RWPE2 (cell line): ENCODE measurements at regions not wholly inside any gene's neighbourhood (a gene's known extent, or its start where the extent isn't known, plus 50 kb on each side); places are given as distances from the start of the nearest gene placed in this dataset.

Source experiments
- ATAC-seq: fragments of 200-7000 bp; cut with Tn5 transposase; 3 replicates; pipeline ENCODE4 v1.9.1; 2021; ENCODE audit warnings: low read depth
- DNase-seq: peaks from one replicate; pipeline ENCODE4 v3.0.0-alpha.2; 2020; ENCODE audit warnings: low spot score
- H3K27ac ChIP-seq: fragments of 450-650 bp; 2 replicates; pipeline ENCODE4 v1.5.1; 2017; ENCODE audit warnings: mild to moderate bottlenecking; ENCODE audit not compliant: poor library complexity, severe bottlenecking
- H3K27me3 ChIP-seq: fragments of 250-450 bp; sonication (Bioruptor Pico); 2 replicates; pipeline ENCODE4 v1.5.1; 2021; ENCODE audit warnings: mild to moderate bottlenecking, moderate library complexity; ENCODE audit not compliant: insufficient read depth, poor library complexity, severe bottlenecking
- H3K36me3 ChIP-seq: fragments of 250-450 bp; sonication (Bioruptor Pico); 2 replicates; pipeline ENCODE4 v1.5.1; 2020; ENCODE audit warnings: low read depth, mild to moderate bottlenecking, moderate library complexity
- H3K4me1 ChIP-seq: fragments of 250-450 bp; sonication (Bioruptor Pico); 2 replicates; pipeline ENCODE4 v1.5.1; 2021; ENCODE audit warnings: mild to moderate bottlenecking, moderate library complexity; ENCODE audit not compliant: insufficient read depth, poor library complexity, severe bottlenecking
- H3K4me3 ChIP-seq: fragments of 250-450 bp; sonication (Bioruptor Pico); 2 replicates; pipeline ENCODE4 v1.5.1; 2021; ENCODE audit warnings: mild to moderate bottlenecking, moderate library complexity; ENCODE audit not compliant: severe bottlenecking
- H3K9me3 ChIP-seq: fragments of 250-450 bp; sonication (Bioruptor Pico); 2 replicates; pipeline ENCODE4 v1.5.1; 2021; ENCODE audit warnings: mild to moderate bottlenecking, moderate library complexity; ENCODE audit not compliant: severe bottlenecking
- CTCF ChIP-seq: fragments of 450-650 bp; IDR thresholded peaks from one replicate; pipeline ENCODE4 v1.5.1; 2017; ENCODE audit warnings: mild to moderate bottlenecking, moderate library complexity; ENCODE audit not compliant: poor library complexity, severe bottlenecking

GRCh38 chr2:33893824-33894223 lies 294.7 kb upstream of the FAM98A start:
- Histone ChIP-seq H3K9me3 (no peaks in the 10 kb centered on the region), H3K36me3 (no peaks in the 10 kb centered on the region), H3K4me3 (no peak overlapping the region), H3K4me1 (no peaks in the 10 kb centered on the region), H3K27me3 (no peaks in the 10 kb centered on the region), H3K27ac (no peak overlapping the region)
- DNase-seq (no peak), ATAC-seq (no peak)
- no peak for TF ChIP-seq CTCF

GRCh38 chr2:33891616-33892015 lies 292.5 kb upstream of the FAM98A start:
- Histone ChIP-seq H3K4me3 (no peak overlapping the region), H3K4me1 (no peaks in the 10 kb centered on the region), H3K27ac (no peak overlapping the region), H3K27me3 (no peaks in the 10 kb centered on the region), H3K36me3 (no peaks in the 10 kb centered on the region), H3K9me3 (no peaks in the 10 kb centered on the region)
- no peak for ATAC-seq
- TF ChIP-seq CTCF, result no peak
- no peak for DNase-seq

GRCh38 chr2:33890686-33891085 lies 291.6 kb upstream of the FAM98A start:
- no peaks in the 10 kb centered on the region for H3K4me1 ChIP-seq
- no peak for DNase-seq
- no peak for TF ChIP-seq CTCF
- H3K36me3 ChIP-seq, result no peaks in the 10 kb centered on the region
- no peak overlapping the region for H3K4me3 ChIP-seq
- no peak for ATAC-seq
- H3K27me3 ChIP-seq, result no peaks in the 10 kb centered on the region
- no peaks in the 10 kb centered on the region for H3K9me3 ChIP-seq
- no peak overlapping the region for H3K27ac ChIP-seq

- no peaks in the 10 kb centered on the region for H3K36me3 ChIP-seq
- H3K4me1 ChIP-seq, result no peaks in the 10 kb centered on the region
- H3K27ac ChIP-seq, result no peak overlapping the region
- H3K9me3 ChIP-seq, result no peaks in the 10 kb centered on the region
- no peaks in the 10 kb centered on the region for H3K27me3 ChIP-seq
- DNase-seq (no peak), ATAC-seq (no peak)
- no peak overlapping the region for H3K4me3 ChIP-seq
- TF ChIP-seq CTCF, result no peak
Observed at GRCh38 chr2:33877348-33878016, 278.4 kb upstream of the FAM98A start.

GRCh38 chr2:33873076-33873605 lies 274.0 kb upstream of the FAM98A start:
- TF ChIP-seq CTCF, result no peak
- DNase-seq, result no peak
- Histone ChIP-seq H3K9me3 (no peaks in the 10 kb centered on the region), H3K27ac (no peak overlapping the region), H3K4me1 (no peaks in the 10 kb centered on the region), H3K4me3 (no peak overlapping the region), H3K27me3 (no peaks in the 10 kb centered on the region), H3K36me3 (no peaks in the 10 kb centered on the region)
- ATAC-seq, result no peak
